Astrocyte (in vitro differentiated cells and primary cell): ENCODE measurements at regions not wholly inside any gene's neighbourhood (a gene's known extent, or its start where the extent isn't known, plus 50 kb on each side); places are given as distances from the start of the nearest gene placed in this dataset.

ENCODE experiments used
- CTCF ChIP-seq: IDR thresholded peaks from 2 replicates; pipeline ENCODE4 v1.5.1; 2011; ENCODE audit warnings: low read depth, mild to moderate bottlenecking, inconsistent platforms, low read length, moderate library complexity; ENCODE audit not compliant: insufficient read depth
- EZH2 ChIP-seq: IDR thresholded peaks from 2 replicates; pipeline ENCODE4 v1.6.1; 2012; ENCODE audit warnings: mild to moderate bottlenecking, low read length, inconsistent platforms; ENCODE audit not compliant: insufficient read depth

GRCh38 chr1:71269818-71270217 is 189.0 kb upstream of the ZRANB2 start:
- no peak for TF ChIP-seq CTCF
- TF ChIP-seq EZH2 = no peak
